K562 (cell line): ENCODE measurements at regions not wholly inside any gene's neighbourhood (a gene's known extent, or its start where the extent isn't known, plus 50 kb on each side); places are given as distances from the start of the nearest gene placed in this dataset.

Experiments
- DACH1 ChIP-seq: fragments of 450-650 bp; IDR thresholded peaks from 2 replicates; pipeline ENCODE4 v1.6.1; 2018; ENCODE audit not compliant: partially characterized antibody
- EHMT2 ChIP-seq: fragments of 450-650 bp; IDR thresholded peaks from 2 replicates; pipeline ENCODE4 v1.6.1; 2018; ENCODE audit warnings: antibody characterized with exemption
- FIP1L1 ChIP-seq: fragments of 200-400 bp; formaldehyde crosslinking; IDR thresholded peaks from 2 replicates; pipeline ENCODE4 v1.6.1; 2018; ENCODE audit warnings: mild to moderate bottlenecking, low read depth, low read length; ENCODE audit not compliant: poor library complexity, severe bottlenecking
- FOXP4 ChIP-seq: sonication (generic); formaldehyde crosslinking; IDR thresholded peaks from 2 replicates; pipeline ENCODE4 v1.8.0; 2022; ENCODE audit warnings: mild to moderate bottlenecking, missing genetic modification reagents, borderline replicate concordance
- MXD1 ChIP-seq: fragments of 250-450 bp; sonication (Bioruptor Pico); IDR thresholded peaks from 2 replicates; pipeline ENCODE4 v1.8.0; 2021; ENCODE audit warnings: borderline replicate concordance, mild to moderate bottlenecking, moderate library complexity; ENCODE audit not compliant: poor library complexity, severe bottlenecking
- REST ChIP-seq, 2 experiments: fragments of 450-650 bp; formaldehyde crosslinking in 1 of 2; IDR thresholded peaks; 2 replicates each; pipeline versions ENCODE4 v1.4.0 to v1.6.1; 2014 to 2020; ENCODE audit warnings: mild to moderate bottlenecking in 2 of 2, borderline replicate concordance in 1 of 2, low read depth in 1 of 2
- RFX5 ChIP-seq: IDR thresholded peaks from 2 replicates; pipeline ENCODE4 v1.6.1; 2011; ENCODE audit warnings: low read depth, mild to moderate bottlenecking, improper control_type of control experiment, low read length
- STAT5A ChIP-seq: IDR thresholded peaks from 2 replicates; pipeline ENCODE4 v1.6.1; 2012; ENCODE audit warnings: low read length, inconsistent platforms, borderline replicate concordance
- TFE3 ChIP-seq: fragments of 450-650 bp; formaldehyde crosslinking; IDR thresholded peaks from 2 replicates; pipeline ENCODE4 v1.4.0; 2020; ENCODE audit warnings: mild to moderate bottlenecking, mixed read lengths
- ZC3H8 ChIP-seq: fragments of 450-650 bp; IDR thresholded peaks from 2 replicates; pipeline ENCODE4 v1.6.1; 2017
- ZNF347 ChIP-seq: fragments of 450-650 bp; formaldehyde crosslinking; IDR thresholded peaks from 2 replicates; pipeline ENCODE4 v1.4.0; 2020; ENCODE audit warnings: low read depth, mild to moderate bottlenecking, moderate library complexity
- ZNF449 ChIP-seq: fragments of 250-450 bp; sonication (Bioruptor Pico); IDR thresholded peaks from 2 replicates; pipeline ENCODE4 v1.8.0; 2022; ENCODE audit warnings: moderate library complexity, mild to moderate bottlenecking, inconsistent platforms
- ZNF695 ChIP-seq: fragments of 450-650 bp; formaldehyde crosslinking; IDR thresholded peaks from 2 replicates; pipeline ENCODE4 v1.4.0; 2020; ENCODE audit warnings: mild to moderate bottlenecking, moderate library complexity

- TF ChIP-seq ZNF695 (CRISPR knock-in tag): no peak
- no peak for TF ChIP-seq ZNF449 (CRISPR knock-in tag)
- no peak for TF ChIP-seq FIP1L1
- no peak for TF ChIP-seq STAT5A
- no peak for TF ChIP-seq REST (IDR thresholded peaks at IDR 0.05; ENCODE audit: borderline replicate concordance)
- TF ChIP-seq REST (CRISPR knock-in tag; IDR thresholded peaks at IDR 0.05; ENCODE audit: low read depth): no peak
- 0 out of 2 replicates have a peak, but pooled peaks have one; percentile 21 for TF ChIP-seq EHMT2
- no peak for TF ChIP-seq ZNF347
- no peak for TF ChIP-seq ZC3H8
- no peak for TF ChIP-seq RFX5
- no peak for TF ChIP-seq TFE3 (CRISPR knock-in tag)
- no peak for TF ChIP-seq MXD1
- no peak for TF ChIP-seq FOXP4 (CRISPR knock-in tag)
- TF ChIP-seq DACH1: peak; percentile 11
Observed at GRCh38 chr2:39523308-39524044, 86.4 kb upstream of the MAP4K3 start (continued).
